HAP-1 (cell line): ENCODE measurements at regions not wholly inside any gene's neighbourhood (a gene's known extent, or its start where the extent isn't known, plus 50 kb on each side); places are given as distances from the start of the nearest gene placed in this dataset.

ENCODE experiments used
- DNase-seq, 2 experiments: peaks; one replicate each; pipeline ENCODE4 v3.0.0-alpha.2; 2016 to 2020; ENCODE audit warnings: low spot score in 2 of 2
- H3K27me3 ChIP-seq: fragments of 250-450 bp; sonication (Bioruptor Pico); 2 replicates; pipeline ENCODE4 v1.5.1; 2020; ENCODE audit warnings: low read depth, mild to moderate bottlenecking, moderate library complexity
- H3K36me3 ChIP-seq: fragments of 250-450 bp; sonication (Bioruptor Pico); replicated peaks from 2 replicates; pipeline ENCODE4 v1.5.1; 2020; ENCODE audit warnings: mild to moderate bottlenecking
- H3K4me1 ChIP-seq: fragments of 250-450 bp; sonication (Bioruptor Pico); 2 replicates; pipeline ENCODE4 v1.5.1; 2020; ENCODE audit warnings: mild to moderate bottlenecking
- H3K4me3 ChIP-seq: fragments of 250-450 bp; sonication (Bioruptor Pico); 2 replicates; pipeline ENCODE4 v1.5.1; 2020; ENCODE audit warnings: mild to moderate bottlenecking, moderate library complexity
- H3K9me3 ChIP-seq: fragments of 250-450 bp; sonication (Bioruptor Pico); 2 replicates; pipeline ENCODE4 v1.5.1; 2020; ENCODE audit warnings: mild to moderate bottlenecking, moderate library complexity
- in situ Hi-C: fragments of 300-500 bp; cut with MboI; formaldehyde crosslinking; loops from 3 replicates; pipeline ENCODE4 v1.14.3; 2020; ENCODE audit warnings: low sequenced_read_pairs, inconsistent platforms, mixed read lengths

GRCh38 chr15:70257573-70258248, 160.0 kb upstream of the TLE3 start:
- Histone ChIP-seq H3K36me3 (no peaks in the 10 kb centered on the region), H3K27me3 (peaks cover 6% of the 10 kb centered on the region; the same call in 1 of the 2 replicates), H3K4me3 (no peak overlapping the region), H3K9me3 (no peaks in the 10 kb centered on the region; the same call in 1 of the 2 replicates), H3K4me1 (no peaks in the 10 kb centered on the region)
- in situ Hi-C loops = no loop called here
- no peak for DNase-seq

GRCh38 chr15:70257047-70257446, 159.3 kb upstream of the TLE3 start:
- no peaks in the 10 kb centered on the region for H3K4me1 ChIP-seq
- H3K27me3 ChIP-seq = peaks cover 6% of the 10 kb centered on the region; the same call in 1 of the 2 replicates
- no peaks in the 10 kb centered on the region; the same call in 1 of the 2 replicates for H3K9me3 ChIP-seq
- H3K36me3 ChIP-seq = no peaks in the 10 kb centered on the region
- H3K4me3 ChIP-seq = no peak overlapping the region
- no peak for DNase-seq
- in situ Hi-C loops = no loop called here

GRCh38 chr15:70254311-70254869, 156.7 kb upstream of the TLE3 start:
- in situ Hi-C loops = no loop called here
- H3K4me1 ChIP-seq = no peaks in the 10 kb centered on the region
- no peaks in the 10 kb centered on the region; the same call in 1 of the 2 replicates for H3K9me3 ChIP-seq
- no peak overlapping the region for H3K4me3 ChIP-seq
- no peak for DNase-seq
- H3K36me3 ChIP-seq = no peaks in the 10 kb centered on the region
- H3K27me3 ChIP-seq = peaks cover 6% of the 10 kb centered on the region; the same call in 1 of the 2 replicates

GRCh38 chr15:70253461-70254156, 155.9 kb upstream of the TLE3 start:
- no peak for DNase-seq
- no peaks in the 10 kb centered on the region for H3K4me1 ChIP-seq
- no peak overlapping the region for H3K4me3 ChIP-seq
- no peaks in the 10 kb centered on the region; the same call in 1 of the 2 replicates for H3K9me3 ChIP-seq
- H3K36me3 ChIP-seq = no peaks in the 10 kb centered on the region
- in situ Hi-C loops = no loop called here
- peaks cover 6% of the 10 kb centered on the region; the same call in 1 of the 2 replicates for H3K27me3 ChIP-seq

- DNase-seq = no peak
- peaks cover 6% of the 10 kb centered on the region; the same call in 1 of the 2 replicates for H3K27me3 ChIP-seq
- no peaks in the 10 kb centered on the region; the same call in 1 of the 2 replicates for H3K9me3 ChIP-seq
- no peaks in the 10 kb centered on the region for H3K36me3 ChIP-seq
- no peak overlapping the region for H3K4me3 ChIP-seq
- peaks cover 2% of the 10 kb centered on the region; the same call in 1 of the 2 replicates for H3K4me1 ChIP-seq
- in situ Hi-C loops = no loop called here
Measured at GRCh38 chr15:70252951-70253320, 155.2 kb upstream of the TLE3 start.

GRCh38 chr15:70252056-70252950, 154.6 kb upstream of the TLE3 start:
- no peaks in the 10 kb centered on the region for H3K36me3 ChIP-seq
- H3K9me3 ChIP-seq = no peaks in the 10 kb centered on the region; the same call in 1 of the 2 replicates
- in situ Hi-C loops = no loop called here
- H3K4me3 ChIP-seq = no peak overlapping the region
- H3K4me1 ChIP-seq = peaks cover 2% of the 10 kb centered on the region; the same call in 1 of the 2 replicates
- H3K27me3 ChIP-seq = peaks cover 6% of the 10 kb centered on the region; the same call in 1 of the 2 replicates
- DNase-seq = no peak

GRCh38 chr15:70251246-70251990, 153.7 kb upstream of the TLE3 start:
- no peak for DNase-seq
- no peaks in the 10 kb centered on the region for H3K36me3 ChIP-seq
- peaks cover 4% of the 10 kb centered on the region; the same call in 1 of the 2 replicates for H3K27me3 ChIP-seq
- H3K4me1 ChIP-seq = peaks cover 2% of the 10 kb centered on the region; the same call in 1 of the 2 replicates
- in situ Hi-C loops = no loop called here
- no peak overlapping the region for H3K4me3 ChIP-seq
- no peaks in the 10 kb centered on the region for H3K9me3 ChIP-seq

- no peaks in the 10 kb centered on the region for H3K9me3 ChIP-seq
- in situ Hi-C loops = no loop called here
Measured at GRCh38 chr15:70250208-70251201, 152.8 kb upstream of the TLE3 start.

DNA sequence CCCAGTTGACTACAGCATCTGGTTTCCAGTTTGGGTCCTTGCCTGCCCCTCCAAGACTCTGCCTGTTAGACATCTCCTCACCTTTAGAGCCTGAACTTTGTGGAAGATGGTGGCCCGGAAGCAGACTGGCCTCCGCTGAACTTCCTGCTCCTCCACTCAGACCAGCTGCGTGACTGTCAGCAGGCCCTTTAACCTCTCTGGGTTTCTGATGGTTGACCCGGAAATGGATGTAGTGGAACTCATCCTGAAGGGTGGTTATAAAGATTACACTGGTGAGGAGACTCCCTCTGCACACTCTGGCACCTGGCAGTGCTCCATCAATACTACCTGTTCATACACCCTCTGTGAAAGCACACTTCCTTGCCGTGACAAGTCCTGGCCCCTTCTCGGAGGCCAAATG, 151.9 kb upstream of the TLE3 start:
- no peaks in the 10 kb centered on the region for H3K9me3 ChIP-seq
- H3K4me3 ChIP-seq = no peak overlapping the region
- peaks cover 2% of the 10 kb centered on the region; the same call in 1 of the 2 replicates for H3K4me1 ChIP-seq
- in situ Hi-C loops = no loop called here
- no peak for DNase-seq
- H3K36me3 ChIP-seq = no peaks in the 10 kb centered on the region
- H3K27me3 ChIP-seq = no peaks in the 10 kb centered on the region

More at GRCh38 chr15:70250208-70251201, 152.8 kb upstream of the TLE3 start:
- Histone ChIP-seq H3K27me3 (no peaks in the 10 kb centered on the region; the same call in 1 of the 2 replicates), H3K4me3 (no peak overlapping the region), H3K36me3 (no peaks in the 10 kb centered on the region), H3K4me1 (peaks cover 2% of the 10 kb centered on the region; the same call in 1 of the 2 replicates)
- no peak for DNase-seq

- peak; percentile 50 to 82 for DNase-seq
- Histone ChIP-seq H3K9me3 (no peaks in the 10 kb centered on the region), H3K27me3 (no peaks in the 10 kb centered on the region), H3K4me3 (no peak overlapping the region), H3K4me1 (peaks cover 2% of the 10 kb centered on the region; the same call in 1 of the 2 replicates), H3K36me3 (no peaks in the 10 kb centered on the region)
- in situ Hi-C loops = no loop called here
Measured at GRCh38 chr15:70248116-70249025, 150.7 kb upstream of the TLE3 start.

GRCh38 chr15:70247281-70247680, 149.6 kb upstream of the TLE3 start:
- Histone ChIP-seq H3K27me3 (no peaks in the 10 kb centered on the region), H3K36me3 (no peaks in the 10 kb centered on the region), H3K9me3 (no peaks in the 10 kb centered on the region), H3K4me3 (no peak overlapping the region), H3K4me1 (peaks cover 2% of the 10 kb centered on the region; the same call in 1 of the 2 replicates)
- no peak for DNase-seq
- in situ Hi-C loops = no loop called here
